ENCODE measurements at regions not wholly inside any gene's neighbourhood (a gene's known extent, or its start where the extent isn't known, plus 50 kb on each side); places are given as distances from the start of the nearest gene placed in this dataset.

DNA sequence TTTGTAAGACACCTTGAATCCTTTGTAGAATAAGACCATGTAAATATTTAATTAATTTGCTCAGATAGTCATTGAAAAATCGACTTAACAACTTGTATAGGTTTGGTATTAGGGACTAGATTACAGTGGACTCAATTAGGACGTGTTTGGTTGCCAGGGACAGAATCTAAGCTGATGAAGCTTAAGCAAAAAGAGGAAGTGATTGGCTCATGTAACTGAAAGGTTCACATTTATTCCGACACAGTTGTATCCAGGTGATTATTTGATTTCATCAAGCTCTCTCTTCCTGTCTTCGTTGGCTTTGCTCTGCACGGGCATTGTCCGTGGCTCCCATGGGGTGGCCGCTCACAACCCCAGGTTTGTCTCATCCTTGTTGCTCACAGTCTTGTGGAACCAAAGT, 146.4 kb downstream of the C11orf91 start:
- TF ChIP-seq, protein P1, sequence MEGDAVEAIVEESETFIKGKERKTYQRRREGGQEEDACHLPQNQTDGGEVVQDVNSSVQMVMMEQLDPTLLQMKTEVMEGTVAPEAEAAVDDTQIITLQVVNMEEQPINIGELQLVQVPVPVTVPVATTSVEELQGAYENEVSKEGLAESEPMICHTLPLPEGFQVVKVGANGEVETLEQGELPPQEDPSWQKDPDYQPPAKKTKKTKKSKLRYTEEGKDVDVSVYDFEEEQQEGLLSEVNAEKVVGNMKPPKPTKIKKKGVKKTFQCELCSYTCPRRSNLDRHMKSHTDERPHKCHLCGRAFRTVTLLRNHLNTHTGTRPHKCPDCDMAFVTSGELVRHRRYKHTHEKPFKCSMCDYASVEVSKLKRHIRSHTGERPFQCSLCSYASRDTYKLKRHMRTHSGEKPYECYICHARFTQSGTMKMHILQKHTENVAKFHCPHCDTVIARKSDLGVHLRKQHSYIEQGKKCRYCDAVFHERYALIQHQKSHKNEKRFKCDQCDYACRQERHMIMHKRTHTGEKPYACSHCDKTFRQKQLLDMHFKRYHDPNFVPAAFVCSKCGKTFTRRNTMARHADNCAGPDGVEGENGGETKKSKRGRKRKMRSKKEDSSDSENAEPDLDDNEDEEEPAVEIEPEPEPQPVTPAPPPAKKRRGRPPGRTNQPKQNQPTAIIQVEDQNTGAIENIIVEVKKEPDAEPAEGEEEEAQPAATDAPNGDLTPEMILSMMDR (IDR thresholded peaks at IDR 0.05; ENCODE audit: insufficient read depth, low read length) = no peak
- DNase-seq (ENCODE audit: low read depth) = no peak
- no peak overlapping the region for H3K4me3 ChIP-seq (ENCODE audit: low read depth, low read length)

DNA sequence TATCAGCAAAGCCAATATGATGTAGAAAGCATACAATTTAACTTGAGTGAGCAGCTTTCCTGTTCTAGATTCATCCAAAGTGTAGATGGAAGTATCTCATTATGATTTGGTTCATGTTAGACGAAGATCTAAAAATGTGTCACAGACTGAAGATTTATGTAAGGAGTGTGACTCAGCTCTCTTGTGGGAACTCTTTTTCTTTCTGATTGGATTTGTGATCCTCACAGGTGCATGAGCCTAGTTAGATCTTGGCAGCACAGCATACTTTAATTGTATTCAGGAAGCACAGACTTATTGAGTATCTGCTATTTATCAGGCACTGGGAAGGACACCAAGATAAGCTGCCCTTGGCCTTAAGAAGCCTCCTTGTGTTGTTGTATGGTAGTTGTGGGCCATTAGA, 147.1 kb downstream of the C11orf91 start:
- DNase-seq (ENCODE audit: low read depth) = no peak
- no peak overlapping the region for H3K4me3 ChIP-seq (ENCODE audit: low read depth, low read length)
- TF ChIP-seq, protein P1 (IDR thresholded peaks at IDR 0.05; ENCODE audit: insufficient read depth, low read length) = no peak

- no peak overlapping the region for H3K4me3 ChIP-seq (ENCODE audit: low read depth, low read length)
- no peak for DNase-seq (ENCODE audit: low read depth)
- TF ChIP-seq, protein P1 (IDR thresholded peaks at IDR 0.05; ENCODE audit: insufficient read depth, low read length) = no peak
Observed at GRCh38 chr11:33552756-33553155, 147.9 kb downstream of the C11orf91 start.

DNA sequence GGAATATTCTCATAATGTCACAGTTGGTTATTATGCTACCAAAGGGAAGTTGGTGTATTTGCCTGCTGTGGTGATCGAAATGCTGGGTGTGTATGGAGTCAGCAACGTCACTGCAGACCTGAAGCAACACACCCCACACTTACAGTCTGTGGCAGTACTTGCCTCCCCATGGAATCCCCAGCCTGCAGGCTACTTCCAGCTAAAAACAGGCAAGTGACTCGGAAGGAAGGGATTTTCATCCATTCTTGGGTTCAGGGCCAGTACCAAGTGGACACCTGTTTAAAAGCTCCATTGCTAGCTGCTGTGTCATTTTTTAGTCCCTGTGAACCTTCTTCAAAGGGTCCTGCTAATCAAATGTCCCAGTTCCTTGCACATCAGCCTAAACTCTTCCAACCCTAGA, 149.6 kb downstream of the C11orf91 start:
- no peak overlapping the region for H3K4me3 ChIP-seq (ENCODE audit: low read depth, low read length)
- TF ChIP-seq, protein P1 (IDR thresholded peaks at IDR 0.05; ENCODE audit: insufficient read depth, low read length) = no peak
- no peak for DNase-seq (ENCODE audit: low read depth)

DNA sequence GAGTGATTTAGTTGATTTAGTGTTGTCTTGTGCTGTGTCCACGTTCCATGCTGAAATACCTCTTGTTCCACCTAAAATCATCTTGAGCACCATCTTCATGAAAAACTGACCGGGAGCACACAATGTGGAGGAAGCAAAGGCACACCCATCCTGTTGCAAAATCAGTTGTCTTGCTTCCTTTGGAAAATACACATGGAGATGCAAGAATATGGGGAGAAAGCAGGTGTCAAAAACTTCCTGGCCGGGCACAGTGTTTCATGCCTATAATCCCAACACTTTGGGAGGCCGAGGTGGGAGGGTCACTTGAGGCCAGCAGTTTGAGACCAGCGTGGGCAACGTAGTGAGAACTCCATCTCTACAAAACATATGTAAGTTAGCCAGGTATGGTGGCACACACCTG, 151.1 kb downstream of the C11orf91 start:
- no peak overlapping the region for H3K4me3 ChIP-seq (ENCODE audit: low read depth, low read length)
- DNase-seq (ENCODE audit: low read depth) = no peak
- TF ChIP-seq, protein P1 (IDR thresholded peaks at IDR 0.05; ENCODE audit: insufficient read depth, low read length) = no peak

GRCh38 chr11:33545931-33546330, 154.7 kb downstream of the C11orf91 start:
- peak; percentile 42 for DNase-seq (ENCODE audit: low read depth)
- TF ChIP-seq, protein P1 (IDR thresholded peaks at IDR 0.05; ENCODE audit: insufficient read depth, low read length) = no peak
- H3K4me3 ChIP-seq (ENCODE audit: low read depth, low read length) = no peak overlapping the region

DNA sequence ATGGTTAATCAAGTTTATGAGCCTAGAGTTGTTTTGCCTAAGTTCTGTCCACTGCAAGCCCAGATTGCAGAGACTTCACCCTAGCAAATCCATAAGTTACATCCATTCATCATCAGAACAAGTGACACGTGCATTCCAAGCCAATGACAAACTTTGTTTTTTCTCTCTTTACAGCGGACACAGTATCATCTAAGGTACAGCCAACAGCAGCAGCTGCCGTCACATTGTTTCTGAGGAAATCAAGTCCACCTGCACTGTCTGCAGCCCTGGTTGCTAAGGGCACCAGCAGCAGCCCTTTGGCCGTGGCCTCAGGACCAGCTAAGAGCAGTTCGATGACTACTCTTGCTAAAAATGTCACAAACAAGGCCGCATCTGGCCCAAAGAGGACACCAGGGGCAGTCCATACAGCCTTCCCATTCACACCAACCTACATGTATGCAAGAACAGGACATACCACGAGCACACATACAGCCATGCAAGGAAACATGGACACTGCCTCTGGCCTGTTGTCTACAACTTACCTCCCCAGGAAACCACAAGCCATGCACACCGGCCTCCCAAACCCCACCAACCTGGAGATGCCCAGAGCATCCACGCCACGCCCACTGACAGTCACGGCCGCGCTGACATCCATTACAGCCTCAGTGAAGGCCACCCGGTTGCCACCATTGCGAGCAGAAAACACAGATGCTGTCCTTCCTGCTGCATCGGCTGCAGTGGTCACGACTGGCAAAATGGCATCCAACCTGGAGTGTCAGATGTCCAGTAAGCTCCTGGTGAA, 155.8 kb downstream of the C11orf91 start:
- no peak for DNase-seq (ENCODE audit: low read depth)
- H3K4me3 ChIP-seq (ENCODE audit: low read depth, low read length) = no peak overlapping the region
- TF ChIP-seq, protein P1 (IDR thresholded peaks at IDR 0.05; ENCODE audit: insufficient read depth, low read length) = no peak

Measured in fibroblast of the aortic adventitia (primary cell).